K562 (cell line): ENCODE measurements at regions not wholly inside any gene's neighbourhood (a gene's known extent, or its start where the extent isn't known, plus 50 kb on each side); places are given as distances from the start of the nearest gene placed in this dataset.

Experiments used
- ATAC-seq: fragments of 200-7000 bp; cut with Tn5 transposase; 3 replicates; pipeline ENCODE4 v1.9.1; 2020; ENCODE audit warnings: moderate library complexity
- BruUV-seq: library from RNA; stranded (reverse); fragments of 400-500 nt; replicated peaks from 2 replicates; lab custom pipeline; 2021; lab: Mats Ljungman, UMichigan
- CTCF ChIA-PET: fragments of 300-600 bp; formaldehyde crosslinking; extraction: SDS; loops from one replicate; lab custom pipeline; 2021; ENCODE audit warnings: low intra/inter-chr PET ratio; lab: Yijun Ruan, JAX
- POLR2A ChIA-PET: fragments of 300-600, 350-650 bp; sonication (Branson Sonifier 250); formaldehyde crosslinking; extraction: SDS; loops from one replicate; lab custom pipeline; 2021; ENCODE audit warnings: antibody characterized with exemption, inconsistent platforms; lab: Yijun Ruan, JAX
- DNase-seq, 4 experiments: peaks; one replicate each; pipeline versions ENCODE4 v3.0.0 to v3.0.0-alpha.2; 2011 to 2018; ENCODE audit warnings: low spot score in 3 of 4, mixed read lengths in 3 of 4; ENCODE audit errors: extremely low read depth in 1 of 4
- FAIRE-seq: peaks from 2 replicates; lab custom pipeline; 2011; peaks lifted over from hg19 to GRCh38; lab: Jason Lieb, UNC
- H2AFZ ChIP-seq: 2 replicates; pipeline ENCODE4 v1.6.0; 2011; ENCODE audit warnings: low read depth, low read length, control low read depth, inconsistent platforms
- H3K27ac ChIP-seq: fragments of 200-600 bp; 3 replicates; pipeline ENCODE4 v1.8.0; 2011; ENCODE audit warnings: low read depth, mild to moderate bottlenecking, control low read depth, inconsistent platforms, low read length, moderate library complexity, mixed read lengths; ENCODE audit errors: extremely low read depth
- H3K27me3 ChIP-seq, 2 experiments: fragments of 300-600 bp in 1 of 2; 2 replicates in 1 of 2; 3 replicates in 1 of 2; pipeline versions ENCODE4 v1.6.0 to v1.8.0; 2011; ENCODE audit warnings: inconsistent platforms in 2 of 2, low read length in 2 of 2, mild to moderate bottlenecking in 1 of 2, mixed read lengths in 1 of 2, moderate library complexity in 1 of 2; ENCODE audit not compliant: control insufficient read depth in 2 of 2, insufficient read depth in 2 of 2
- H3K36me3 ChIP-seq: fragments of 300-600 bp; 3 replicates; pipeline ENCODE4 v1.8.0; 2011; ENCODE audit warnings: mild to moderate bottlenecking, low read length, inconsistent platforms; ENCODE audit not compliant: control insufficient read depth, insufficient read depth
- H3K4me1 ChIP-seq, 2 experiments: fragments of 200-600 bp in 1 of 2; replicated peaks in 1 of 2; 2 replicates in 1 of 2; 3 replicates in 1 of 2; pipeline versions ENCODE4 v1.5.1 to v1.8.0; 2011; ENCODE audit warnings: inconsistent platforms in 2 of 2, low read length in 2 of 2, mild to moderate bottlenecking in 1 of 2, mixed read lengths in 1 of 2, moderate library complexity in 1 of 2; ENCODE audit not compliant: control insufficient read depth in 2 of 2, insufficient read depth in 2 of 2
- H3K4me2 ChIP-seq: 2 replicates; pipeline ENCODE4 v1.6.1; 2011; ENCODE audit warnings: low read length, control low read depth, inconsistent platforms, mixed read lengths; ENCODE audit not compliant: insufficient read depth
- H3K4me3 ChIP-seq: fragments of 200-600 bp; sonication (generic), shearing (Covaris generic); 2 replicates; pipeline ENCODE4 v1.5.1; 2016; ENCODE audit warnings: control low read depth, inconsistent platforms
- H3K79me2 ChIP-seq: fragments of 200-600 bp; 3 replicates; pipeline ENCODE4 v1.8.0; 2011; ENCODE audit warnings: low read length, inconsistent platforms; ENCODE audit not compliant: control insufficient read depth, insufficient read depth
- H3K9ac ChIP-seq, 2 experiments: 2 replicates each; pipeline versions ENCODE4 v1.6.0 to v1.6.1; 2011; ENCODE audit warnings: low read depth in 2 of 2, low read length in 2 of 2, control low read depth in 1 of 2, inconsistent platforms in 1 of 2, mild to moderate bottlenecking in 1 of 2, mixed read lengths in 1 of 2; ENCODE audit not compliant: insufficient read depth in 1 of 2
- H3K9me1 ChIP-seq: one replicate; pipeline ENCODE4 v1.6.0; 2011; ENCODE audit warnings: inconsistent platforms, mild to moderate bottlenecking, low read length, moderate library complexity; ENCODE audit not compliant: control insufficient read depth, insufficient read depth
- H3K9me3 ChIP-seq: replicated peaks from 2 replicates; pipeline ENCODE4 v1.5.1; 2011; ENCODE audit warnings: low read depth, low read length, inconsistent platforms; ENCODE audit not compliant: control insufficient read depth, insufficient read depth
- H4K20me1 ChIP-seq: replicated peaks from 2 replicates; pipeline ENCODE4 v1.6.1; 2011; ENCODE audit warnings: low read length, inconsistent platforms, mixed read lengths; ENCODE audit not compliant: control insufficient read depth, insufficient read depth
- BDP1 ChIP-seq: IDR thresholded peaks from 3 replicates; pipeline ENCODE4 v1.6.1; 2011; ENCODE audit not compliant: insufficient read length, insufficient read depth
- MTA1 ChIP-seq: fragments of 450-650 bp; IDR thresholded peaks from 2 replicates; pipeline ENCODE4 v1.6.1; 2017; ENCODE audit warnings: borderline replicate concordance
- MYBL2 ChIP-seq, 2 experiments: fragments of 450-650 bp in 1 of 2; sonication (generic) in 1 of 2; formaldehyde crosslinking in 1 of 2; IDR thresholded peaks; 2 replicates each; pipeline versions ENCODE4 v1.6.1 to v1.8.1; 2017 to 2022; ENCODE audit warnings: borderline replicate concordance in 1 of 2, inconsistent platforms in 1 of 2, low read depth in 1 of 2, mild to moderate bottlenecking in 1 of 2, missing genetic modification reagents in 1 of 2, moderate library complexity in 1 of 2
- PCBP2 ChIP-seq: fragments of 200-400 bp; formaldehyde crosslinking; IDR thresholded peaks from 2 replicates; pipeline ENCODE4 v1.6.1; 2018; ENCODE audit warnings: low read length, low read depth, mild to moderate bottlenecking, moderate library complexity; ENCODE audit not compliant: poor library complexity, severe bottlenecking
- RBM39 ChIP-seq: fragments of 200-400 bp; formaldehyde crosslinking; optimal IDR thresholded peaks from 2 replicates; pipeline ENCODE3; 2018; ENCODE audit warnings: low read depth, low read length
- SMARCB1 ChIP-seq: IDR thresholded peaks from 2 replicates; pipeline ENCODE4 v1.6.1; 2011; ENCODE audit warnings: improper control_type of control experiment, low read depth; ENCODE audit not compliant: insufficient read length
- WGBS: fragments of 100-300 bp; shearing (Covaris generic); methylation state at CpG from one replicate; pipeline ENCODE4 v1.1.6; 2016; ENCODE audit warnings: low coverage, mixed read lengths; ENCODE audit not compliant: insufficient coverage; ENCODE audit errors: missing lambda C conversion rate; 5-methylcytosine and 5-hydroxymethylcytosine counted together
- in situ Hi-C: fragments of 300-500 bp; cut with MboI; formaldehyde crosslinking; loops from 4 replicates; pipeline ENCODE4 v1.15.0; 2018; ENCODE audit warnings: inconsistent platforms, mixed read lengths
- intact Hi-C: fragments of 100-400 bp; cut with micrococcal nuclease; formaldehyde crosslinking; loops from 2 replicates; pipeline ENCODE4 v1.14.2; 2022
- TF ChIP-seq, protein P1 (sequence below): fragments of 450-650 bp; IDR thresholded peaks from 2 replicates; pipeline ENCODE4 v1.6.1; 2017; ENCODE audit warnings: mild to moderate bottlenecking, moderate library complexity
- TF ChIP-seq, protein P2 (sequence below): sonication (generic); formaldehyde crosslinking; IDR thresholded peaks from 2 replicates; pipeline ENCODE4 v1.8.0; 2022; ENCODE audit warnings: mild to moderate bottlenecking, missing genetic modification reagents

DNA sequence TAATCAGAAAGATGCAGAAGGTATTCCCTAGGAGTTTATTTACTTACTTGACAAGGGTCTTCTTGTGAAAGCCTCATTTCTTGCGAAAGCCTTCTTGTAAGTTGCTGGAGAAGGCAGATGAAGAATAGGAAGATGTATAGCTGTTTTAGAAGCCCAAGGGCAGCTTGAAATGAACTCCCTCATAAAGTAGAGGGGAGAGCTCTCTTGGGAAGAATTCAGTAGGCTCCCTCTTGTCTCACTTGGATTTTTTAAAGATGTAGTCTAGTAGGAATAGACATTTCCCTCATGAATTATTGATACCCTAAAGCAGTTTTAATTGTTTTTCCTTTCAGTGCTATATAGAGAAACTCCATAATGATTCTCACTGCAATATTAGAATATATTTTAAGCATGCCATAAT, 639.2 kb upstream of the CXADR start:
- BruUV-seq: no TSS peak
- Histone ChIP-seq H3K4me3 (no peak overlapping the region), H3K9me3 (no peaks in the 10 kb centered on the region; the same call in 1 of the 2 replicates), H3K9me1 (no peaks in the 10 kb centered on the region), H3K4me1 (no peaks in the 10 kb centered on the region), H3K79me2 (no peaks in the 10 kb centered on the region), H4K20me1 (no peaks in the 10 kb centered on the region), H3K27ac (no peak overlapping the region), H3K4me2 (no peak overlapping the region), H3K36me3 (no peaks in the 10 kb centered on the region), H2AFZ (no peak overlapping the region), H3K9ac (no peak overlapping the region), H3K27me3 (no peaks in the 10 kb centered on the region)
- ATAC-seq (no peak), DNase-seq (no peak), FAIRE-seq (no peak)
- TF ChIP-seq MTA1 (no peak), BDP1 (no peak), RBM39 (no peak), SMARCB1 (no peak), MYBL2 (IDR thresholded peaks at IDR 0.05; ENCODE audit: low read depth) (no peak), MYBL2 (CRISPR knock-in tag; IDR thresholded peaks at IDR 0.05; ENCODE audit: borderline replicate concordance) (no peak), PCBP2 (no peak)
- TF ChIP-seq, protein P1, sequence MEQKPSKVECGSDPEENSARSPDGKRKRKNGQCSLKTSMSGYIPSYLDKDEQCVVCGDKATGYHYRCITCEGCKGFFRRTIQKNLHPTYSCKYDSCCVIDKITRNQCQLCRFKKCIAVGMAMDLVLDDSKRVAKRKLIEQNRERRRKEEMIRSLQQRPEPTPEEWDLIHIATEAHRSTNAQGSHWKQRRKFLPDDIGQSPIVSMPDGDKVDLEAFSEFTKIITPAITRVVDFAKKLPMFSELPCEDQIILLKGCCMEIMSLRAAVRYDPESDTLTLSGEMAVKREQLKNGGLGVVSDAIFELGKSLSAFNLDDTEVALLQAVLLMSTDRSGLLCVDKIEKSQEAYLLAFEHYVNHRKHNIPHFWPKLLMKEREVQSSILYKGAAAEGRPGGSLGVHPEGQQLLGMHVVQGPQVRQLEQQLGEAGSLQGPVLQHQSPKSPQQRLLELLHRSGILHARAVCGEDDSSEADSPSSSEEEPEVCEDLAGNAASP: no peak
- TF ChIP-seq, protein P2, sequence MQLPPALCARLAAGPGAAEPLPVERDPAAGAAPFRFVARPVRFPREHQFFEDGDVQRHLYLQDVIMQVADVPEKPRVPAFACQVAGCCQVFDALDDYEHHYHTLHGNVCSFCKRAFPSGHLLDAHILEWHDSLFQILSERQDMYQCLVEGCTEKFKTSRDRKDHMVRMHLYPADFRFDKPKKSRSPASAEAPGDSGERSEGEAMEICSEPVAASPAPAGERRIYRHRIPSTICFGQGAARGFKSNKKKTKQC (CRISPR knock-in tag): no peak
- CTCF ChIA-PET: no interaction called here
- in situ Hi-C loops (no loop called here), intact Hi-C loops (no loop called here)
- WGBS: 0% methylated on average over 1 of the region's 1 CpG
- POLR2A ChIA-PET: no interaction called here
